ENCODE measurements at regions not wholly inside any gene's neighbourhood (a gene's known extent, or its start where the extent isn't known, plus 50 kb on each side); places are given as distances from the start of the nearest gene placed in this dataset.

DNA sequence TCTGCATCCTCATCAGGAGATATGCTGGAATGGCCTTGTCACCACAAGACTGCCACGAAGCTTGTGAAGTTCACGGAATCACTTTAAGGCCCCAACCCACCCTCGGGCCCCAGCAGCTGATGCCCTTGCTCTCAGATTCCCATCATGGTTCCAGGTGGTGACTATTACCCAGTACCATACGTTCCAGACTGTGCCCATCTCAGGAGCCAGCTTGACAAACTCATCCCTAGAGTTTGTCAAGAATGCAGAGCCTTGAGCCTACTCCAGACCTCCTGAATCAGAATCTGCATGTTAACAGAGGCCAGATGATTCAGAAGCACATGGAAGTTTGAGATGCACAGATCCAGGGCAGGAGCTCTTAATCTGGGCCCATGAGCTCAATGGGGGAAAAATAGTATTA is 53.9 kb upstream of the RBM15 start:
- TF ChIP-seq, protein P1, sequence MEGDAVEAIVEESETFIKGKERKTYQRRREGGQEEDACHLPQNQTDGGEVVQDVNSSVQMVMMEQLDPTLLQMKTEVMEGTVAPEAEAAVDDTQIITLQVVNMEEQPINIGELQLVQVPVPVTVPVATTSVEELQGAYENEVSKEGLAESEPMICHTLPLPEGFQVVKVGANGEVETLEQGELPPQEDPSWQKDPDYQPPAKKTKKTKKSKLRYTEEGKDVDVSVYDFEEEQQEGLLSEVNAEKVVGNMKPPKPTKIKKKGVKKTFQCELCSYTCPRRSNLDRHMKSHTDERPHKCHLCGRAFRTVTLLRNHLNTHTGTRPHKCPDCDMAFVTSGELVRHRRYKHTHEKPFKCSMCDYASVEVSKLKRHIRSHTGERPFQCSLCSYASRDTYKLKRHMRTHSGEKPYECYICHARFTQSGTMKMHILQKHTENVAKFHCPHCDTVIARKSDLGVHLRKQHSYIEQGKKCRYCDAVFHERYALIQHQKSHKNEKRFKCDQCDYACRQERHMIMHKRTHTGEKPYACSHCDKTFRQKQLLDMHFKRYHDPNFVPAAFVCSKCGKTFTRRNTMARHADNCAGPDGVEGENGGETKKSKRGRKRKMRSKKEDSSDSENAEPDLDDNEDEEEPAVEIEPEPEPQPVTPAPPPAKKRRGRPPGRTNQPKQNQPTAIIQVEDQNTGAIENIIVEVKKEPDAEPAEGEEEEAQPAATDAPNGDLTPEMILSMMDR (IDR thresholded peaks at IDR 0.05) = no peak
- TF ChIP-seq NR3C1 (CRISPR knock-in tag; conservative IDR thresholded peaks at IDR 0.05; ENCODE audit: low read depth) (no peak), GABPB1 (CRISPR knock-in tag; IDR thresholded peaks at IDR 0.05) (no peak), ZNF423 (CRISPR knock-in tag; IDR thresholded peaks at IDR 0.05) (no peak), NR1H2 (CRISPR knock-in tag; IDR thresholded peaks at IDR 0.05) (no peak)

All from WTC11 (cell line).